ENCODE measurements at regions not wholly inside any gene's neighbourhood (a gene's known extent, or its start where the extent isn't known, plus 50 kb on each side); places are given as distances from the start of the nearest gene placed in this dataset.

- TF ChIP-seq, protein P1, sequence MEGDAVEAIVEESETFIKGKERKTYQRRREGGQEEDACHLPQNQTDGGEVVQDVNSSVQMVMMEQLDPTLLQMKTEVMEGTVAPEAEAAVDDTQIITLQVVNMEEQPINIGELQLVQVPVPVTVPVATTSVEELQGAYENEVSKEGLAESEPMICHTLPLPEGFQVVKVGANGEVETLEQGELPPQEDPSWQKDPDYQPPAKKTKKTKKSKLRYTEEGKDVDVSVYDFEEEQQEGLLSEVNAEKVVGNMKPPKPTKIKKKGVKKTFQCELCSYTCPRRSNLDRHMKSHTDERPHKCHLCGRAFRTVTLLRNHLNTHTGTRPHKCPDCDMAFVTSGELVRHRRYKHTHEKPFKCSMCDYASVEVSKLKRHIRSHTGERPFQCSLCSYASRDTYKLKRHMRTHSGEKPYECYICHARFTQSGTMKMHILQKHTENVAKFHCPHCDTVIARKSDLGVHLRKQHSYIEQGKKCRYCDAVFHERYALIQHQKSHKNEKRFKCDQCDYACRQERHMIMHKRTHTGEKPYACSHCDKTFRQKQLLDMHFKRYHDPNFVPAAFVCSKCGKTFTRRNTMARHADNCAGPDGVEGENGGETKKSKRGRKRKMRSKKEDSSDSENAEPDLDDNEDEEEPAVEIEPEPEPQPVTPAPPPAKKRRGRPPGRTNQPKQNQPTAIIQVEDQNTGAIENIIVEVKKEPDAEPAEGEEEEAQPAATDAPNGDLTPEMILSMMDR (IDR thresholded peaks at IDR 0.05) = no peak
- TF ChIP-seq, protein P2, sequence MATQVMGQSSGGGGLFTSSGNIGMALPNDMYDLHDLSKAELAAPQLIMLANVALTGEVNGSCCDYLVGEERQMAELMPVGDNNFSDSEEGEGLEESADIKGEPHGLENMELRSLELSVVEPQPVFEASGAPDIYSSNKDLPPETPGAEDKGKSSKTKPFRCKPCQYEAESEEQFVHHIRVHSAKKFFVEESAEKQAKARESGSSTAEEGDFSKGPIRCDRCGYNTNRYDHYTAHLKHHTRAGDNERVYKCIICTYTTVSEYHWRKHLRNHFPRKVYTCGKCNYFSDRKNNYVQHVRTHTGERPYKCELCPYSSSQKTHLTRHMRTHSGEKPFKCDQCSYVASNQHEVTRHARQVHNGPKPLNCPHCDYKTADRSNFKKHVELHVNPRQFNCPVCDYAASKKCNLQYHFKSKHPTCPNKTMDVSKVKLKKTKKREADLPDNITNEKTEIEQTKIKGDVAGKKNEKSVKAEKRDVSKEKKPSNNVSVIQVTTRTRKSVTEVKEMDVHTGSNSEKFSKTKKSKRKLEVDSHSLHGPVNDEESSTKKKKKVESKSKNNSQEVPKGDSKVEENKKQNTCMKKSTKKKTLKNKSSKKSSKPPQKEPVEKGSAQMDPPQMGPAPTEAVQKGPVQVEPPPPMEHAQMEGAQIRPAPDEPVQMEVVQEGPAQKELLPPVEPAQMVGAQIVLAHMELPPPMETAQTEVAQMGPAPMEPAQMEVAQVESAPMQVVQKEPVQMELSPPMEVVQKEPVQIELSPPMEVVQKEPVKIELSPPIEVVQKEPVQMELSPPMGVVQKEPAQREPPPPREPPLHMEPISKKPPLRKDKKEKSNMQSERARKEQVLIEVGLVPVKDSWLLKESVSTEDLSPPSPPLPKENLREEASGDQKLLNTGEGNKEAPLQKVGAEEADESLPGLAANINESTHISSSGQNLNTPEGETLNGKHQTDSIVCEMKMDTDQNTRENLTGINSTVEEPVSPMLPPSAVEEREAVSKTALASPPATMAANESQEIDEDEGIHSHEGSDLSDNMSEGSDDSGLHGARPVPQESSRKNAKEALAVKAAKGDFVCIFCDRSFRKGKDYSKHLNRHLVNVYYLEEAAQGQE (IDR thresholded peaks at IDR 0.05; ENCODE audit: insufficient read depth in 1 of 2, low read depth in 2 of 2, low read length in 1 of 2) = no peak
- TF ChIP-seq SIN3A (IDR thresholded peaks at IDR 0.05; ENCODE audit: borderline replicate concordance, insufficient read depth, low read depth, low read length) = no peak
- no peak for TF ChIP-seq POLR2AphosphoS5 (IDR thresholded peaks at IDR 0.05; ENCODE audit: low read depth, low read length)
Observed at GRCh38 chr7:153475239-153475638, 577.0 kb upstream of the DPP6 start.
